Hematopoietic multipotent progenitor cell treated with erythropoietin and hydrocortisone succinate and interleukin-3 and kit ligand, for 6 days (in vitro differentiated cells): ENCODE measurements at regions not wholly inside any gene's neighbourhood (a gene's known extent, or its start where the extent isn't known, plus 50 kb on each side); places are given as distances from the start of the nearest gene placed in this dataset.
"Not testable (repeated sequence)": the region's sequence is repeated elsewhere in the genome, so short reads cannot be mapped to it uniquely, and the experiment has no call there.

Experiments
- DNase-seq: peaks from one replicate; pipeline ENCODE4 v3.0.0-alpha.2; 2015

- no peak for DNase-seq
Observed at GRCh38 chr5:2373631-2374030, 377.8 kb downstream of the IRX2 start.

- no peak for DNase-seq
Observed at GRCh38 chr5:2371419-2371710, 380.1 kb downstream of the IRX2 start.

- DNase-seq, result no peak
Observed at GRCh38 chr5:2370626-2371418, 380.7 kb downstream of the IRX2 start.

- no peak for DNase-seq
Observed at GRCh38 chr5:2369178-2369577, 382.3 kb downstream of the IRX2 start.

- no peak for DNase-seq
Observed at GRCh38 chr5:2366816-2367215, 384.7 kb downstream of the IRX2 start.

GRCh38 chr5:2357309-2357708, 394.2 kb downstream of the IRX2 start:
- DNase-seq, result no peak

GRCh38 chr5:2355859-2356258, 395.6 kb downstream of the IRX2 start:
- no peak for DNase-seq

- DNase-seq, result no peak
Observed at GRCh38 chr5:2353871-2354440, 397.5 kb downstream of the IRX2 start.

- DNase-seq, result no peak
Observed at GRCh38 chr5:2353211-2353610, 398.3 kb downstream of the IRX2 start.

GRCh38 chr5:2352101-2352861, 399.2 kb downstream of the IRX2 start:
- DNase-seq, result no peak

- not testable (repeated sequence) for DNase-seq
Observed at GRCh38 chr5:2349768-2350167, 401.7 kb downstream of the IRX2 start.

- DNase-seq, result no peak
Observed at GRCh38 chr5:2338686-2339085, 412.8 kb downstream of the IRX2 start.

GRCh38 chr5:2335733-2336515, 415.6 kb downstream of the IRX2 start:
- DNase-seq, result no peak

- no peak for DNase-seq
Observed at GRCh38 chr5:2335125-2335732, 416.2 kb downstream of the IRX2 start.

- no peak for DNase-seq
Observed at GRCh38 chr5:2334719-2335118, 416.8 kb downstream of the IRX2 start.

- no peak for DNase-seq
Observed at GRCh38 chr5:2333291-2333690, 418.2 kb downstream of the IRX2 start.

GRCh38 chr5:2332521-2332920, 419.0 kb downstream of the IRX2 start:
- DNase-seq, result no peak

- DNase-seq, result no peak
Observed at GRCh38 chr5:2330325-2331130, 420.9 kb downstream of the IRX2 start.

GRCh38 chr5:2329741-2330140, 421.7 kb downstream of the IRX2 start:
- no peak for DNase-seq

- no peak for DNase-seq
Observed at GRCh38 chr5:2326601-2327000, 424.9 kb downstream of the IRX2 start.

GRCh38 chr5:2324788-2325187, 426.7 kb downstream of the IRX2 start:
- DNase-seq, result no peak

- DNase-seq, result no peak
Observed at GRCh38 chr5:2320611-2321010, 430.9 kb downstream of the IRX2 start.
